Neural cell (in vitro differentiated cells): ENCODE measurements at regions not wholly inside any gene's neighbourhood (a gene's known extent, or its start where the extent isn't known, plus 50 kb on each side); places are given as distances from the start of the nearest gene placed in this dataset.

Source experiments
- H2AFZ ChIP-seq: fragments of 200-600, 300-800 bp; sonication (generic), shearing (Covaris generic); 2 replicates; pipeline ENCODE4 v1.6.0; 2014; ENCODE audit warnings: low read depth, mild to moderate bottlenecking, antibody characterized with exemption, low read length, moderate library complexity
- H3F3A ChIP-seq: fragments of 200-600 bp; shearing (Covaris generic); 2 replicates; pipeline ENCODE4 v1.6.1; 2016; ENCODE audit warnings: mild to moderate bottlenecking, moderate library complexity, mixed read lengths, antibody characterized with exemption, low read length; ENCODE audit not compliant: insufficient read depth, poor library complexity, severe bottlenecking
- H3K27ac ChIP-seq: fragments of 200-600, 300-800 bp; sonication (generic), shearing (Covaris generic); 2 replicates; pipeline ENCODE4 v1.5.1; 2014; ENCODE audit warnings: mild to moderate bottlenecking, low read length, moderate library complexity
- H3K27me3 ChIP-seq: fragments of 300-800, 200-600 bp; sonication (generic), shearing (Covaris generic); 2 replicates; pipeline ENCODE4 v1.6.0; 2014; ENCODE audit warnings: mild to moderate bottlenecking, low read depth, low read length, moderate library complexity; ENCODE audit not compliant: insufficient read depth
- H3K36me3 ChIP-seq: fragments of 300-800, 200-600 bp; sonication (generic), shearing (Covaris generic); 2 replicates; pipeline ENCODE4 v1.5.1; 2014; ENCODE audit warnings: mild to moderate bottlenecking, antibody characterized with exemption, low read length, moderate library complexity; ENCODE audit not compliant: insufficient read depth
- H3K4me2 ChIP-seq: fragments of 300-800, 200-600 bp; sonication (generic), shearing (Covaris generic); 2 replicates; pipeline ENCODE4 v1.6.0; 2014; ENCODE audit warnings: mild to moderate bottlenecking, low read length
- H3K4me3 ChIP-seq: fragments of 300-800, 200-600 bp; sonication (generic), shearing (Covaris generic); 2 replicates; pipeline ENCODE4 v1.5.1; 2014; ENCODE audit warnings: mild to moderate bottlenecking, low read length, moderate library complexity
- H3K79me2 ChIP-seq: fragments of 200-600 bp; shearing (Covaris generic); replicated peaks from 2 replicates; pipeline ENCODE4 v1.6.0; 2014; ENCODE audit warnings: mild to moderate bottlenecking, low read length, moderate library complexity; ENCODE audit not compliant: insufficient read depth
- H3K9ac ChIP-seq: fragments of 300-800, 200-600 bp; sonication (generic), shearing (Covaris generic); 2 replicates; pipeline ENCODE4 v1.6.1; 2016; ENCODE audit warnings: mild to moderate bottlenecking, low read length, mixed read lengths
- H3K9me2 ChIP-seq: fragments of 200-600 bp; shearing (Covaris generic); 2 replicates; pipeline ENCODE4 v1.6.1; 2016; ENCODE audit warnings: mild to moderate bottlenecking, low read length, mixed read lengths; ENCODE audit not compliant: insufficient read depth
- H3K9me3 ChIP-seq: fragments of 200-600, 300-800 bp; sonication (generic), shearing (Covaris generic); 2 replicates; pipeline ENCODE4 v1.6.1; 2016; ENCODE audit warnings: mild to moderate bottlenecking, mixed run types, low read length, moderate library complexity, mixed read lengths
- H4K20me1 ChIP-seq: fragments of 200-600 bp; shearing (Covaris generic); 2 replicates; pipeline ENCODE4 v1.6.1; 2016; ENCODE audit warnings: mild to moderate bottlenecking, mixed run types; ENCODE audit not compliant: insufficient read depth
- CTCF ChIP-seq: fragments of 450-650 bp; IDR thresholded peaks from 2 replicates; pipeline ENCODE4 v1.5.1; 2014; ENCODE audit warnings: antibody characterized with exemption, mild to moderate bottlenecking, moderate library complexity; ENCODE audit not compliant: poor library complexity, severe bottlenecking
- EP300 ChIP-seq: fragments of 450-650 bp; conservative IDR thresholded peaks from 2 replicates; pipeline ENCODE4 v1.6.1; 2014; ENCODE audit warnings: antibody characterized with exemption, mild to moderate bottlenecking, moderate library complexity; ENCODE audit not compliant: poor library complexity, severe bottlenecking
- EZH2 ChIP-seq: fragments of 200-600, 300-800 bp; shearing (Covaris generic), sonication (generic); IDR thresholded peaks from 2 replicates; pipeline ENCODE4 v1.6.1; 2014; ENCODE audit warnings: antibody characterized with exemption, low read length, borderline replicate concordance, mild to moderate bottlenecking; ENCODE audit not compliant: insufficient read depth, poor library complexity, severe bottlenecking
- MXI1 ChIP-seq: fragments of 450-650 bp; conservative IDR thresholded peaks from 2 replicates; pipeline ENCODE4 v1.6.1; 2014; ENCODE audit warnings: antibody characterized with exemption, mild to moderate bottlenecking; ENCODE audit not compliant: poor library complexity, severe bottlenecking
- POLR2AphosphoS5 ChIP-seq: IDR thresholded peaks from 2 replicates; pipeline ENCODE4 v1.6.1; 2012
- RAD21 ChIP-seq: fragments of 450-650 bp; conservative IDR thresholded peaks from 2 replicates; pipeline ENCODE4 v1.6.1; 2014; ENCODE audit warnings: antibody characterized with exemption, mild to moderate bottlenecking, moderate library complexity
- REST ChIP-seq: IDR thresholded peaks from 2 replicates; pipeline ENCODE4 v1.6.1; 2012; ENCODE audit warnings: borderline replicate concordance
- SMC3 ChIP-seq: fragments of 450-650 bp; conservative IDR thresholded peaks from 2 replicates; pipeline ENCODE4 v1.6.1; 2014; ENCODE audit warnings: antibody characterized with exemption, mild to moderate bottlenecking, moderate library complexity; ENCODE audit not compliant: poor library complexity
- TAF1 ChIP-seq: IDR thresholded peaks from 2 replicates; pipeline ENCODE4 v1.6.1; 2012; ENCODE audit warnings: low read depth

- Histone ChIP-seq H3K4me3 (no peak overlapping the region), H3K9ac (no peak overlapping the region), H3K4me2 (no peak overlapping the region), H3K9me3 (no peaks in the 10 kb centered on the region), H3K27me3 (no peaks in the 10 kb centered on the region), H3F3A (no peaks in the 10 kb centered on the region), H3K9me2 (no peaks in the 10 kb centered on the region), H3K27ac (no peak overlapping the region), H4K20me1 (no peaks in the 10 kb centered on the region), H2AFZ (no peak overlapping the region), H3K36me3 (no peaks in the 10 kb centered on the region), H3K79me2 (no peaks in the 10 kb centered on the region)
- TF ChIP-seq REST (no peak), EZH2 (no peak), EP300 (no peak), SMC3 (no peak), POLR2AphosphoS5 (no peak), CTCF (no peak), RAD21 (no peak), TAF1 (no peak), MXI1 (no peak)
These were observed 287.4 kb downstream of the BRD1 start for GRCh38 chr22:49540084-49540912.

GRCh38 chr22:49538006-49538405 is 289.7 kb downstream of the BRD1 start:
- no peak overlapping the region for H3K4me3 ChIP-seq
- TF ChIP-seq TAF1 = no peak
- TF ChIP-seq POLR2AphosphoS5 = no peak
- no peak for TF ChIP-seq EZH2
- H3K9me2 ChIP-seq = no peaks in the 10 kb centered on the region

More at GRCh38 chr22:49538006-49538405, 289.7 kb downstream of the BRD1 start:
- Histone ChIP-seq H2AFZ (no peak overlapping the region), H3K27me3 (no peaks in the 10 kb centered on the region), H3K79me2 (no peaks in the 10 kb centered on the region), H3K27ac (no peak overlapping the region), H3K36me3 (no peaks in the 10 kb centered on the region), H3K9me3 (no peaks in the 10 kb centered on the region), H3K9ac (no peak overlapping the region), H3F3A (no peaks in the 10 kb centered on the region), H4K20me1 (no peaks in the 10 kb centered on the region), H3K4me2 (no peak overlapping the region)
